Neural progenitor cell (in vitro differentiated cells): ENCODE measurements at regions not wholly inside any gene's neighbourhood (a gene's known extent, or its start where the extent isn't known, plus 50 kb on each side); places are given as distances from the start of the nearest gene placed in this dataset.

Source experiments
- EZH2 ChIP-seq: fragments of 200-600 bp; sonication (generic); IDR thresholded peaks from 2 replicates; pipeline ENCODE4 v1.6.1; 2017; ENCODE audit warnings: antibody characterized with exemption, mild to moderate bottlenecking, moderate library complexity
- TF ChIP-seq, protein P1 (sequence below): fragments of 200-600 bp; sonication (generic); IDR thresholded peaks from 2 replicates; pipeline ENCODE4 v1.5.1; 2017; ENCODE audit warnings: antibody characterized with exemption, mild to moderate bottlenecking

DNA sequence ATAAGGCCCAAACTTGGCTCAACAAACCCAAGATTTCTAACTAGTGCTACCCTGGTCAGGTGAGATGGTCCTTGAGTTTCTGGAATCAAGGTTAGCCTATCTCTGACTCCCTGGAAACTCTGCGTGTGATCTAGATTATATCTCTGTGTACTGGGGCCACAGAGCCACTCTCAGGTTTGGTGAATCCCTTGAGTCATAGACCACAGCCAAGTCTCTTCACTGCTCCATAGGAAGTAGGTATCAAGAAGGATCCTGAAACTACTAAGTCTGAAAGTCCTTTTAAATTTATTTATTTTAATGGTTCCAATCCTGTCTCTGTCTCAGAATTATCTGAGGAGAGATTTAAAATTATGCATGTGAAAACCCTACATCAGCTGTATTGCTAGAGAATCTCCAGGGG, 99.1 kb downstream of the TUSC7 start:
- TF ChIP-seq, protein P1, sequence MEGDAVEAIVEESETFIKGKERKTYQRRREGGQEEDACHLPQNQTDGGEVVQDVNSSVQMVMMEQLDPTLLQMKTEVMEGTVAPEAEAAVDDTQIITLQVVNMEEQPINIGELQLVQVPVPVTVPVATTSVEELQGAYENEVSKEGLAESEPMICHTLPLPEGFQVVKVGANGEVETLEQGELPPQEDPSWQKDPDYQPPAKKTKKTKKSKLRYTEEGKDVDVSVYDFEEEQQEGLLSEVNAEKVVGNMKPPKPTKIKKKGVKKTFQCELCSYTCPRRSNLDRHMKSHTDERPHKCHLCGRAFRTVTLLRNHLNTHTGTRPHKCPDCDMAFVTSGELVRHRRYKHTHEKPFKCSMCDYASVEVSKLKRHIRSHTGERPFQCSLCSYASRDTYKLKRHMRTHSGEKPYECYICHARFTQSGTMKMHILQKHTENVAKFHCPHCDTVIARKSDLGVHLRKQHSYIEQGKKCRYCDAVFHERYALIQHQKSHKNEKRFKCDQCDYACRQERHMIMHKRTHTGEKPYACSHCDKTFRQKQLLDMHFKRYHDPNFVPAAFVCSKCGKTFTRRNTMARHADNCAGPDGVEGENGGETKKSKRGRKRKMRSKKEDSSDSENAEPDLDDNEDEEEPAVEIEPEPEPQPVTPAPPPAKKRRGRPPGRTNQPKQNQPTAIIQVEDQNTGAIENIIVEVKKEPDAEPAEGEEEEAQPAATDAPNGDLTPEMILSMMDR = no peak
- TF ChIP-seq EZH2 = no peak
